ENCODE measurements at regions not wholly inside any gene's neighbourhood (a gene's known extent, or its start where the extent isn't known, plus 50 kb on each side); places are given as distances from the start of the nearest gene placed in this dataset.
"Not testable (repeated sequence)": the region's sequence is repeated elsewhere in the genome, so short reads cannot be mapped to it uniquely, and the experiment has no call there.

DNA sequence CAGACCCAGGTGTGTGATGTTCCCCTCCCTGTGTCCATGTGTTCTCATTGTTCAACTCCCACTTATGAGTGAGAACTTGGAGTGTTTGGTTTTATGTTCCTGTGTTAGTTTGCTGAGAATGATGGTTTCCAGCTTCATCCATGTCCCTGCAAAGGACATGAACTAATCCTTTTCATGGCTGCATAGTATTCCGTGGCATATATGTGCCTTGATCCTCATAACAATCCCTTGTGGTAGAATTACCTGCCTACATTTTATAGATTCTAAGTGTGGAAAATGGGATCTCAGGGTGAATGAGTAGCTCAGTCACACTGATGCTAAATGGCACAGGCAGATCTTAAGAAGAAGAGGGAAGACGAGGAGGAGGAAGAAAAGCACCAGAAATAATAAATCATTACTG is 202.7 kb downstream of the ALDH8A1 start:
- not testable (repeated sequence) for H2AK5ac ChIP-seq (ENCODE audit: low read length); H3K18ac ChIP-seq (ENCODE audit: low read length); H3K36me3 ChIP-seq (ENCODE audit: control insufficient read depth in 1 of 2, insufficient read depth in 2 of 2, low read length in 2 of 2); H4K91ac ChIP-seq (ENCODE audit: low read depth, low read length); H2AFZ ChIP-seq (ENCODE audit: insufficient read depth, low read length, poor library complexity); H3K9ac ChIP-seq (ENCODE audit: low read length); H4K12ac ChIP-seq (ENCODE audit: low read depth, low read length); H3K79me1 ChIP-seq (ENCODE audit: low read length); H3K14ac ChIP-seq (ENCODE audit: low read length); H2BK5ac ChIP-seq (ENCODE audit: low read depth, low read length, poor library complexity); H2BK120ac ChIP-seq (ENCODE audit: insufficient read depth, low read length, poor library complexity); H3K23ac ChIP-seq (ENCODE audit: low read length); H3K79me2 ChIP-seq (ENCODE audit: control insufficient read depth, insufficient read depth, low read length, poor library complexity); H3K4me3 ChIP-seq (ENCODE audit: low read depth, low read length); H3K27me3 ChIP-seq (ENCODE audit: insufficient read depth, low read length); H3K27ac ChIP-seq (ENCODE audit: low read depth, low read length); H3K9me3 ChIP-seq (ENCODE audit: insufficient read depth, low read depth, low read length); H2BK12ac ChIP-seq (ENCODE audit: low read length); H3K4me2 ChIP-seq (ENCODE audit: low read length); H3K4ac ChIP-seq (ENCODE audit: low read depth, low read length); DNase-seq; H3K4me1 ChIP-seq (ENCODE audit: control insufficient read depth in 1 of 2, insufficient read depth in 2 of 2, low read length in 2 of 2); H4K8ac ChIP-seq (ENCODE audit: low read depth, low read length)
- WGBS (ENCODE audit: extremely low coverage, insufficient coverage, insufficient read length) = no CpG with 5 or more reads among the region's 2 CpGs

DNA sequence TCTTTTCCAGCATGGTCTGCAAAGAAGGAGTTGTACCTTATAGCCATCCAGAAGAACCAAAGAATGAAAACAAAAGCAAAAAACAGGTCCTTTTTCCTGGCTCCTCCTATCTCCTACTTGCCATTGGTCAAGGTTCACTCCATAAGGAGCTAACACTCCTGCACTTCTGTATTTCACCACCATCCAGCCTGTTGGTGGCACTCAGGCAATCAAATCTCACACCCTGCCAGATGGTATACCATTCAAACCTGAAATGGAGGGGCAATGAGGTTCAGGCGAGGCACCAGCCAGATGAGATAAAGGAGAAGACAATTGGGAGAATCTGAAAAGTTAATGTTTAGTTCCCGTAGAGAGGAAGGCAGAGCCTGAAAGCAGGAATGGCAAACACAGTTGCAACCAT is 203.8 kb downstream of the ALDH8A1 start:
- Histone ChIP-seq H3K27ac (ENCODE audit: low read depth, low read length) (no peak overlapping the region), H4K12ac (ENCODE audit: low read depth, low read length) (no peak overlapping the region), H2AK5ac (ENCODE audit: low read length) (no peak overlapping the region), H3K4ac (ENCODE audit: low read depth, low read length) (no peak overlapping the region), H2AFZ (ENCODE audit: insufficient read depth, low read length, poor library complexity) (no peak overlapping the region), H3K4me2 (ENCODE audit: low read length) (no peak overlapping the region), H2BK12ac (ENCODE audit: low read length) (no peak overlapping the region), H3K4me3 (ENCODE audit: low read depth, low read length) (no peak overlapping the region), H3K79me1 (ENCODE audit: low read length) (no peaks in the 10 kb centered on the region), H2BK120ac (ENCODE audit: insufficient read depth, low read length, poor library complexity) (no peak overlapping the region), H4K91ac (ENCODE audit: low read depth, low read length) (no peak overlapping the region), H3K79me2 (ENCODE audit: control insufficient read depth, insufficient read depth, low read length, poor library complexity) (no peaks in the 10 kb centered on the region), H3K9me3 (ENCODE audit: insufficient read depth, low read depth, low read length) (peaks cover under 1% of the 10 kb centered on the region), H3K9ac (ENCODE audit: low read length) (no peak overlapping the region), H3K23ac (ENCODE audit: low read length) (no peak overlapping the region), H3K14ac (ENCODE audit: low read length) (no peak overlapping the region), H3K36me3 (ENCODE audit: control insufficient read depth in 1 of 2, insufficient read depth in 2 of 2, low read length in 2 of 2) (no peaks in the 10 kb centered on the region), H3K18ac (ENCODE audit: low read length) (no peak overlapping the region), H4K8ac (ENCODE audit: low read depth, low read length) (no peak overlapping the region), H3K27me3 (ENCODE audit: insufficient read depth, low read length) (no peaks in the 10 kb centered on the region), H3K4me1 (ENCODE audit: control insufficient read depth in 1 of 2, insufficient read depth in 2 of 2, low read length in 2 of 2) (no peaks in the 10 kb centered on the region), H2BK5ac (ENCODE audit: low read depth, low read length, poor library complexity) (no peak overlapping the region)
- DNase-seq = no peak
- WGBS (ENCODE audit: extremely low coverage, insufficient coverage, insufficient read length) = no CpG with 5 or more reads among the region's 2 CpGs

DNA sequence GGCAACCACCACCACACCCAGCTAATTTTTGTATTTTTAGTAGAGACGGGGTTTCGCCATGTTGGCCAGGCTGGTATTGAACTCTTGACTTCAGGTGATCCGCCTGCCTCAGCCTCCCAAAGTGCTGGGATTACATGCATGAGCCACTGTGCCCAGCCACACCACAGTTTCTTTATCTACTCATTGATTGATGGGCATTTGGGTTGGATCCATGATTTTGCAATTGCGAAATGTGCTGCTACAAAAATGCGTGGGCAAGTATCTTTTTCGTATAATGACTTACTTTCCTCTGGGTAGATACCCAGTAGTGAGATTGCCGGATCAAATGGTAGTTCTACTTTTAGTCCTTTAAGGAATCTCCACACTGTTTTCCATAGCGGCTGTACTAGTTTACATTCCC is 204.7 kb downstream of the ALDH8A1 start:
- not testable (repeated sequence) for H2AK5ac ChIP-seq (ENCODE audit: low read length); H4K8ac ChIP-seq (ENCODE audit: low read depth, low read length); H3K18ac ChIP-seq (ENCODE audit: low read length); H2AFZ ChIP-seq (ENCODE audit: insufficient read depth, low read length, poor library complexity); H3K4ac ChIP-seq (ENCODE audit: low read depth, low read length); H3K4me3 ChIP-seq (ENCODE audit: low read depth, low read length); H2BK120ac ChIP-seq (ENCODE audit: insufficient read depth, low read length, poor library complexity); H3K9me3 ChIP-seq (ENCODE audit: insufficient read depth, low read depth, low read length); H3K23ac ChIP-seq (ENCODE audit: low read length); H3K27me3 ChIP-seq (ENCODE audit: insufficient read depth, low read length); H3K4me1 ChIP-seq (ENCODE audit: control insufficient read depth in 1 of 2, insufficient read depth in 2 of 2, low read length in 2 of 2); H3K79me2 ChIP-seq (ENCODE audit: control insufficient read depth, insufficient read depth, low read length, poor library complexity); H4K91ac ChIP-seq (ENCODE audit: low read depth, low read length); H3K27ac ChIP-seq (ENCODE audit: low read depth, low read length); H3K14ac ChIP-seq (ENCODE audit: low read length); H3K36me3 ChIP-seq (ENCODE audit: control insufficient read depth in 1 of 2, insufficient read depth in 2 of 2, low read length in 2 of 2); H4K12ac ChIP-seq (ENCODE audit: low read depth, low read length); H3K79me1 ChIP-seq (ENCODE audit: low read length); H3K9ac ChIP-seq (ENCODE audit: low read length); DNase-seq; H2BK5ac ChIP-seq (ENCODE audit: low read depth, low read length, poor library complexity); H3K4me2 ChIP-seq (ENCODE audit: low read length); H2BK12ac ChIP-seq (ENCODE audit: low read length)
- WGBS (ENCODE audit: extremely low coverage, insufficient coverage, insufficient read length) = no CpG with 5 or more reads among the region's 8 CpGs

DNA sequence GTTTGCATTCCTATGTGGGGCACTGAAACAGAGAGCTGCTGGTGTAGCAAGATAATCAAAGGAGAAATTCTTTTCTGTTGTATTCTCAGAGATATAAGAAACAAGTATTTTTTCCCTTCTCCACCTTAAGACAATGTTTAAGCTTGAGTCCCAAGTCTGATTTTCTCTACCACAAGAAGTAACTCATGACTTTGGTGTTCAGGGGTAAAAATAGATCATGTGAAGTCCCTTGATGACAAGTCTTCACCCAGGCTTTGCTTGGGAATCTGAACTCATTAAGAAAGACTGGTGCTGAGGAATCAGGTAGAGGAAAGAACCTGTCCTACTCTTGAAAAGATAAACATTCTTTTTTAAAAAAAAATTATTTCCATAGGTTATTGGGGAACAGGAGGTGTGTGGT is 205.6 kb downstream of the ALDH8A1 start:
- H4K8ac ChIP-seq (ENCODE audit: low read depth, low read length) = no peak overlapping the region
- no peak overlapping the region for H3K18ac ChIP-seq (ENCODE audit: low read length)
- DNase-seq = no peak
- H3K23ac ChIP-seq (ENCODE audit: low read length) = no peak overlapping the region
- no peak overlapping the region for H3K4me2 ChIP-seq (ENCODE audit: low read length)
- H3K79me1 ChIP-seq (ENCODE audit: low read length) = no peaks in the 10 kb centered on the region
- no peak overlapping the region for H2BK5ac ChIP-seq (ENCODE audit: low read depth, low read length, poor library complexity)
- H3K4me3 ChIP-seq (ENCODE audit: low read depth, low read length) = no peak overlapping the region
- no peaks in the 10 kb centered on the region for H3K4me1 ChIP-seq (ENCODE audit: control insufficient read depth in 1 of 2, insufficient read depth in 2 of 2, low read length in 2 of 2)
- no peaks in the 10 kb centered on the region for H3K79me2 ChIP-seq (ENCODE audit: control insufficient read depth, insufficient read depth, low read length, poor library complexity)
- H2AFZ ChIP-seq (ENCODE audit: insufficient read depth, low read length, poor library complexity) = no peak overlapping the region
- H3K4ac ChIP-seq (ENCODE audit: low read depth, low read length) = no peak overlapping the region
- H2BK12ac ChIP-seq (ENCODE audit: low read length) = no peak overlapping the region
- no peak overlapping the region for H4K91ac ChIP-seq (ENCODE audit: low read depth, low read length)
- no peaks in the 10 kb centered on the region for H3K36me3 ChIP-seq (ENCODE audit: control insufficient read depth in 1 of 2, insufficient read depth in 2 of 2, low read length in 2 of 2)
- no peak overlapping the region for H2AK5ac ChIP-seq (ENCODE audit: low read length)
- H3K9me3 ChIP-seq (ENCODE audit: insufficient read depth, low read depth, low read length) = peaks cover 2% of the 10 kb centered on the region
- no peak overlapping the region for H2BK120ac ChIP-seq (ENCODE audit: insufficient read depth, low read length, poor library complexity)
- no peak overlapping the region for H3K14ac ChIP-seq (ENCODE audit: low read length)
- no peak overlapping the region for H4K12ac ChIP-seq (ENCODE audit: low read depth, low read length)
- H3K27me3 ChIP-seq (ENCODE audit: insufficient read depth, low read length) = no peaks in the 10 kb centered on the region
- no peak overlapping the region for H3K27ac ChIP-seq (ENCODE audit: low read depth, low read length)
- H3K9ac ChIP-seq (ENCODE audit: low read length) = no peak overlapping the region

DNA sequence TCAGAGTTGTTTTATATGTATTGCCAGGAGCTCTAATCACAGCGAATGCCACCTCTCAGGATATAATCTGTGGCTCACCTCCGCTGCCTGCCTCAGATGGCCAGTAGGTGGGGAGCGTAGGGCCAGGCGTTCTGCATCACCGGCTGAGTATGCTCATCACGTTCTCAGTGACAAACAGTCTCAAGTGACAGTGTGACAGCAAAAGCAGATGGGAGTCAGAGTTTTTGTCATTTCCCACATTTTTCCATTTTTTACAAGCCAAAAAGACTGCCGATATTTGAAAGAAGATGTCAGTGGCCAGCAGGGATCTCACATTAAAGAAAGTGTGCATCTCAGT is 208.7 kb downstream of the ALDH8A1 start:
- WGBS (ENCODE audit: extremely low coverage, insufficient coverage, insufficient read length) = no CpG with 5 or more reads among the region's 7 CpGs
- no peak overlapping the region for H2AK5ac ChIP-seq (ENCODE audit: low read length)
- H3K27me3 ChIP-seq (ENCODE audit: insufficient read depth, low read length) = no peaks in the 10 kb centered on the region
- H3K4me3 ChIP-seq (ENCODE audit: low read depth, low read length) = no peak overlapping the region
- no peak overlapping the region for H4K8ac ChIP-seq (ENCODE audit: low read depth, low read length)
- H3K4ac ChIP-seq (ENCODE audit: low read depth, low read length) = no peak overlapping the region
- H3K27ac ChIP-seq (ENCODE audit: low read depth, low read length) = no peak overlapping the region
- H3K79me2 ChIP-seq (ENCODE audit: control insufficient read depth, insufficient read depth, low read length, poor library complexity) = no peaks in the 10 kb centered on the region
- H2BK5ac ChIP-seq (ENCODE audit: low read depth, low read length, poor library complexity) = no peak overlapping the region
- no peak overlapping the region for H3K4me2 ChIP-seq (ENCODE audit: low read length)
- H4K12ac ChIP-seq (ENCODE audit: low read depth, low read length) = no peak overlapping the region
- H3K23ac ChIP-seq (ENCODE audit: low read length) = no peak overlapping the region
- H3K4me1 ChIP-seq (ENCODE audit: control insufficient read depth in 1 of 2, insufficient read depth in 2 of 2, low read length in 2 of 2) = no peaks in the 10 kb centered on the region
- no peaks in the 10 kb centered on the region for H3K79me1 ChIP-seq (ENCODE audit: low read length)
- H3K9me3 ChIP-seq (ENCODE audit: insufficient read depth, low read depth, low read length) = peaks cover 2% of the 10 kb centered on the region
- no peak overlapping the region for H2BK12ac ChIP-seq (ENCODE audit: low read length)
- H2AFZ ChIP-seq (ENCODE audit: insufficient read depth, low read length, poor library complexity) = no peak overlapping the region
- no peak overlapping the region for H4K91ac ChIP-seq (ENCODE audit: low read depth, low read length)
- no peak overlapping the region for H3K9ac ChIP-seq (ENCODE audit: low read length)
- H2BK120ac ChIP-seq (ENCODE audit: insufficient read depth, low read length, poor library complexity) = no peak overlapping the region
- H3K18ac ChIP-seq (ENCODE audit: low read length) = no peak overlapping the region
- peak in 1 of 2 donors; percentile 82 for DNase-seq
- no peak overlapping the region for H3K14ac ChIP-seq (ENCODE audit: low read length)
- no peaks in the 10 kb centered on the region for H3K36me3 ChIP-seq (ENCODE audit: control insufficient read depth in 1 of 2, insufficient read depth in 2 of 2, low read length in 2 of 2)
